Osteoblast (primary cell): ENCODE measurements at regions not wholly inside any gene's neighbourhood (a gene's known extent, or its start where the extent isn't known, plus 50 kb on each side); places are given as distances from the start of the nearest gene placed in this dataset.

Source experiments
- DNase-seq: peaks from one replicate; pipeline ENCODE4 v3.0.0; 2011; ENCODE audit warnings: low spot score, mixed read lengths; ENCODE audit not compliant: insufficient read length; ENCODE audit errors: missing footprints
- H2AFZ ChIP-seq: 2 replicates; pipeline ENCODE4 v1.6.0; 2011; ENCODE audit warnings: mild to moderate bottlenecking, low read length
- H3K27ac ChIP-seq: 2 replicates; pipeline ENCODE4 v1.5.1; 2011; ENCODE audit warnings: mild to moderate bottlenecking, low read depth, low read length, moderate library complexity
- H3K27me3 ChIP-seq: 2 replicates; pipeline ENCODE4 v1.6.0; 2012; ENCODE audit warnings: mild to moderate bottlenecking, control low read depth, inconsistent platforms, low read length, moderate library complexity; ENCODE audit not compliant: insufficient read depth
- H3K36me3 ChIP-seq: 2 replicates; pipeline ENCODE4 v1.5.1; 2011; ENCODE audit warnings: mild to moderate bottlenecking, low read length, control low read depth, moderate library complexity; ENCODE audit not compliant: insufficient read depth
- H3K4me1 ChIP-seq: 2 replicates; pipeline ENCODE4 v1.5.1; 2011; ENCODE audit warnings: mild to moderate bottlenecking, low read length, control low read depth, moderate library complexity; ENCODE audit not compliant: insufficient read depth
- H3K4me2 ChIP-seq: 2 replicates; pipeline ENCODE4 v1.6.0; 2011; ENCODE audit warnings: mild to moderate bottlenecking, low read length; ENCODE audit not compliant: insufficient read depth
- H3K4me3 ChIP-seq: fragments of 200-600 bp; sonication (generic); 3 replicates; pipeline ENCODE4 v1.5.1; 2012; ENCODE audit warnings: mild to moderate bottlenecking, low read length, inconsistent platforms; ENCODE audit not compliant: insufficient read depth
- H3K79me2 ChIP-seq: 2 replicates; pipeline ENCODE4 v1.6.0; 2012; ENCODE audit warnings: mild to moderate bottlenecking, low read length, control low read depth, inconsistent platforms; ENCODE audit not compliant: insufficient read depth
- H3K9me3 ChIP-seq: 2 replicates; pipeline ENCODE4 v1.5.1; 2011; ENCODE audit warnings: low read depth, low read length, control low read depth
- H4K20me1 ChIP-seq: 2 replicates; pipeline ENCODE4 v1.6.0; 2012; ENCODE audit warnings: mild to moderate bottlenecking, low read length, control low read depth; ENCODE audit not compliant: insufficient read depth
- CTCF ChIP-seq: IDR thresholded peaks from 2 replicates; pipeline ENCODE4 v1.5.1; 2011; ENCODE audit warnings: mild to moderate bottlenecking, low read depth, low read length, moderate library complexity; ENCODE audit errors: extremely low read depth

GRCh38 chr6:98014442-98015201 lies 731.6 kb upstream of the MMS22L start:
- Histone ChIP-seq H2AFZ (no peak overlapping the region), H3K4me2 (no peak overlapping the region), H3K36me3 (no peaks in the 10 kb centered on the region), H3K4me3 (no peak overlapping the region), H3K9me3 (peaks cover 1% of the 10 kb centered on the region), H3K27ac (no peak overlapping the region), H3K27me3 (no peaks in the 10 kb centered on the region), H4K20me1 (no peaks in the 10 kb centered on the region), H3K4me1 (no peaks in the 10 kb centered on the region), H3K79me2 (no peaks in the 10 kb centered on the region)
- no peak for DNase-seq
- TF ChIP-seq CTCF, result no peak

- Histone ChIP-seq H3K4me2 (no peak overlapping the region), H4K20me1 (no peaks in the 10 kb centered on the region), H3K79me2 (no peaks in the 10 kb centered on the region), H3K4me1 (no peaks in the 10 kb centered on the region), H3K4me3 (no peak overlapping the region), H2AFZ (no peak overlapping the region), H3K36me3 (no peaks in the 10 kb centered on the region), H3K27ac (no peak overlapping the region), H3K9me3 (peaks cover 3% of the 10 kb centered on the region), H3K27me3 (no peaks in the 10 kb centered on the region)
- TF ChIP-seq CTCF, result no peak
- DNase-seq, result no peak
Observed at GRCh38 chr6:98016565-98016964, 733.5 kb upstream of the MMS22L start.

DNA sequence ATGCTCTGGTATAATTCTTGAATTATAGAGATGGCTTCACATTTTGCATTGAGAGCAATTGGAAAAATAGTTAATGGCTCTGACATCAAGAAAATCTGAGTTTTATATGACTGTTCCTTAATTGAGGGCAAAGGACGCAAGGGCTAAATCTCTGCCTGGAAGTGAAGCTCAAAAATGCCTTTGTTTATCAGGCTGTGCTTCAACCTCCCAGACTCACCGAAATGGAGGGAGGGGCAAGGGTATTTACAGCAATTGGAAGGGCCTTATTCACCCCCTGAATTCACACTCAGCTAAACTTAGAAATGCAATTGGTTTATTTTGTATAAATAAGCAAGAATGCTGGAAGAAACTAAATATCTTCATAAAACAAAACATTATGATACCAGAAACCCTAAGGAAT lies 737.2 kb upstream of the MMS22L start:
- Histone ChIP-seq H2AFZ (no peak overlapping the region), H4K20me1 (no peaks in the 10 kb centered on the region), H3K27me3 (no peaks in the 10 kb centered on the region), H3K4me3 (no peak overlapping the region), H3K27ac (no peak overlapping the region), H3K79me2 (no peaks in the 10 kb centered on the region), H3K4me1 (no peaks in the 10 kb centered on the region), H3K36me3 (no peaks in the 10 kb centered on the region), H3K9me3 (peaks cover 4% of the 10 kb centered on the region), H3K4me2 (no peak overlapping the region)
- TF ChIP-seq CTCF, result no peak
- no peak for DNase-seq

DNA sequence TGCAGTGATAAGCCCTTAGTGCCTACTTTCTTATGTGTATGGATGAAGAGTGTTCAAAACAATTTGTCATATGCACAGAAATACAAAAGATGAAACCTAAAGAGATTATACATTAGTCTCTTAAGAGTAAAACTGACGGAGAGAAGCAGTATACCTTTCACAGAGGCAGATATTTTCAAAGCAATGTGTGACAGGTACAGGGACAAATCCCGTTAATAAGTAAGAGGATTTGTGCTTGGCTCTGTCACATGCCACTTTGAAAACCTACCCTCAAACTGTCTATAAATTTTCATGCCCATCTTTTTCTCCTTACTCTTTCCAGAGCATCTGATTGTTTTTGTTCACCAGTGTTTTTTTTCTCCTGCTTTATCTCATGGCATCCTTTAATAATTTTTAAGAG lies 741.3 kb upstream of the MMS22L start:
- no peak overlapping the region for H3K27ac ChIP-seq

More for the DNA sequence above, 741.3 kb upstream of the MMS22L start:
- Histone ChIP-seq H3K4me3 (no peak overlapping the region), H3K27me3 (no peaks in the 10 kb centered on the region), H2AFZ (no peak overlapping the region), H3K79me2 (no peaks in the 10 kb centered on the region), H3K4me1 (no peaks in the 10 kb centered on the region), H3K36me3 (no peaks in the 10 kb centered on the region), H3K9me3 (peaks cover 2% of the 10 kb centered on the region), H3K4me2 (no peak overlapping the region), H4K20me1 (no peaks in the 10 kb centered on the region)
- DNase-seq, result no peak
- TF ChIP-seq CTCF, result no peak
